DOHH2 (cell line): ENCODE measurements at regions not wholly inside any gene's neighbourhood (a gene's known extent, or its start where the extent isn't known, plus 50 kb on each side); places are given as distances from the start of the nearest gene placed in this dataset.

Source experiments
- CTCF ChIP-seq: fragments of 200-600 bp; sonication (generic); IDR thresholded peaks from one replicate; pipeline ENCODE4 v1.5.1; 2014; ENCODE audit warnings: antibody characterized with exemption, mild to moderate bottlenecking, low read depth, low read length; ENCODE audit not compliant: poor library complexity, severe bottlenecking
- EZH2phosphoT487 ChIP-seq: fragments of 200-600 bp; sonication (generic); IDR thresholded peaks from 2 replicates; pipeline ENCODE4 v1.6.1; 2017; ENCODE audit warnings: borderline replicate concordance, mild to moderate bottlenecking, antibody characterized with exemption, low read length, moderate library complexity, mixed read lengths

- TF ChIP-seq CTCF (no peak), EZH2phosphoT487 (no peak)
These were observed 299.4 kb downstream of the TCERG1L start for GRCh38 chr10:131011936-131012640.
